GM19240 (cell line): ENCODE measurements at regions not wholly inside any gene's neighbourhood (a gene's known extent, or its start where the extent isn't known, plus 50 kb on each side); places are given as distances from the start of the nearest gene placed in this dataset.
"Not testable (repeated sequence)": the region's sequence is repeated elsewhere in the genome, so short reads cannot be mapped to it uniquely, and the experiment has no call there.

ENCODE experiments used
- DNase-seq: peaks from one replicate; pipeline ENCODE4 v3.0.0; 2011; ENCODE audit warnings: low spot score; ENCODE audit not compliant: insufficient read length

DNA sequence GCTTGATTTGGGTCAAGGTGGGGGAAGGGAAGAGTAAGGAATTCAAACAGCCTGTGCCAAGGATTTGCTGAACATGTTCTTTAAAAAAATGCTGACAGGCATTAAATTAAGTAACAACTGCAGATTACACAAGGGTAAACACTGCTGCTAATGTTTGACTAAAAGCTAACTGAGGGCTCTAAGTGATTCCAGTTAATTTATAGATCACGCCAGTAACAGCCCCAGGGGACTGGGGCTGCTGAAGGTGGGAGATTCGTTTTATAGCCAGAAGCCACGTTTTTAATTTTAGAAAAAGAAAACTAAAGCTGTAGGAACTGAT lies 321.7 kb downstream of the DLEU7 start:
- no peak for DNase-seq

DNA sequence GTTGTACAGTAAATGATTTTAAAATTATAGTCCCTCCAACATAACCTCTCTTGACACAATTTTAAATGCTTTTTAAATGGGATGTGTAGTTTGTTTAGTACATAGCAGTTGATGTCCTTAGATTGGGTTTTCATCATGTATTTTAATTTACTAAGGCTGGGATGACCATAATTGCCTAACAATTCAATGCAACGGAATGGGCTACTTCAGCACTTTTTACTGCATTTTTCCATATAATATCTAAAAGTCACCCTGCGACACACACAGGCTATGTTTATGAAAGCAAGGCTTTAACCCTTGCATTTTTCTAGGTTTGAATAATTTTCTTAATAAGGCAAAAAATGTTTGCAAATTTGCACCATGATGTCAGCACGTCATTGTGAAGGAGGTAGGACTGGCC lies 321.0 kb downstream of the DLEU7 start:
- no peak for DNase-seq

DNA sequence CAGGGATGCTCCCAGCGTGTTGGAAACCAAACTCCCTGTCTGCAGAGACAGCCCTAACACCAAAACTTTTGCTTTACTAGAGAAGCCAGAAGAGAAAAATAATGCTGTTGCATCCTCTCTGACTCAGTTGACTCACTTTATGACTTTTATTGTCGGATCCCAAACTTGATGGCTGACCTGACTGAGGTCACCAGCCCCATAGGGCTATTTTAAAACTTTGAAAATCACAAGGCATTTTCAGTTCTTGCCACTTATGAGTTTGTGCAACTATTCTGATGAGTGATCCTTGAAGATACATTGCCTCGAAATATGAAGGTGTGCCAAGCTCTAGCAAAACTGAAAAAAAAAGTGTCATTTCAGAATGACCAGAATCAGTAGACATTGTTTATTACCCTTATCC lies 320.2 kb downstream of the DLEU7 start:
- DNase-seq = no peak

DNA sequence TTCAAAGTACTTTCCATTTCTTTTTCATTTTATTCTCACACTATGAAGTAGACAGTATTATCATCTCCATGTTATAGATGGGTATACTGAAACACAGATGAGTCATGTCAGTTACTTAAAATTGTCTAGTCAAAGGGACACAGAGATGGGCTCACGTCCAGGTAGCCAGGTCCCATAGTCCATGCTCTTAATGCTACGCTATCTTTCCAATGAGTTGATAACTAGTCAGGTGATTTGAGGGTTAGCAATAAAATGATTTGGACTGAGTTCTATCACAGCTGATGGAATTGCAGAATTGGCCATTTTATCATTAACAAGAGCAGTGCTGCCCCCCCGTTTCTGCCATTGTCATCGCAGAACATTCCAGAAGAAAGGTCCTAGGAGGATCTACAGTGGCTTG lies 318.9 kb downstream of the DLEU7 start:
- DNase-seq = no peak

DNA sequence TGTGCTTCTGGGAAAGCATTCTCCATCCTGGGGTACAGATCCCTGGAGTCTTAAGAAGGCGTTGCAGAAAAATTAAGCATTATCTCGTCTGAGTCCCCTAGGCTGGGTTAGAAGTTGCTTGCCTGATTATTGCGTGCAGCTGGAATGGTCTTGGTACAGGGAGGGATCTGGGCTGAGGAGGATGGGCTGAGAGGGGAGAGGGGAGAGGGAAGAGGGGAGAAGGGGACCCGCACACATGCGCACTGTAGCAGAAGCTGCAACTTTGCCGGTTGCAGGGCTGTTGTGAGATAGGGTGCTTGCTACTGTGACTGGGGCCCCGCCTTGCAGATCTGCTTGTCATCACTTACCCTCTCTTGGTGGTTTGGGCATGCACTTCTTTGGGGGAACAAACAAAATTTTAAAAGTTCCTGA lies 316.8 kb downstream of the DLEU7 start:
- no peak for DNase-seq

DNA sequence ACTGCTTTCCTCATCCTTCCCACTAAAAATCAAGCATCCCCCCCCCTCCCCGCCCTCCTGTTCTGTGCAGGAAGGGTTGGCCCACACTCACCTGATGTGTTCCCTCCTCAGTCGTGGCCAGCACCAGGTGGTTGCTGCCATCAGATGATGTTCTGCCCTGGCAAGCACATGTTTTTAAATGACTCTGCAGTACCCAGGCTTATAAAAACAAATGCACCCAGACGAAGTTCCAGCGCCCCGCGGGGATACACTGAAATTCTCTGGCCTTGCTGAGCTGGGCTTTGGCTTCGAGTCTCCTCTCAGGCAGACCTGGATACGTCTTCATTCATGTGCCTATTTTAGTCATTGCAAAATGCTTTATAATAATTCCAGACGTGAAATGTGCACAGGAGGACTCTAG lies 316.3 kb downstream of the DLEU7 start:
- no peak for DNase-seq

DNA sequence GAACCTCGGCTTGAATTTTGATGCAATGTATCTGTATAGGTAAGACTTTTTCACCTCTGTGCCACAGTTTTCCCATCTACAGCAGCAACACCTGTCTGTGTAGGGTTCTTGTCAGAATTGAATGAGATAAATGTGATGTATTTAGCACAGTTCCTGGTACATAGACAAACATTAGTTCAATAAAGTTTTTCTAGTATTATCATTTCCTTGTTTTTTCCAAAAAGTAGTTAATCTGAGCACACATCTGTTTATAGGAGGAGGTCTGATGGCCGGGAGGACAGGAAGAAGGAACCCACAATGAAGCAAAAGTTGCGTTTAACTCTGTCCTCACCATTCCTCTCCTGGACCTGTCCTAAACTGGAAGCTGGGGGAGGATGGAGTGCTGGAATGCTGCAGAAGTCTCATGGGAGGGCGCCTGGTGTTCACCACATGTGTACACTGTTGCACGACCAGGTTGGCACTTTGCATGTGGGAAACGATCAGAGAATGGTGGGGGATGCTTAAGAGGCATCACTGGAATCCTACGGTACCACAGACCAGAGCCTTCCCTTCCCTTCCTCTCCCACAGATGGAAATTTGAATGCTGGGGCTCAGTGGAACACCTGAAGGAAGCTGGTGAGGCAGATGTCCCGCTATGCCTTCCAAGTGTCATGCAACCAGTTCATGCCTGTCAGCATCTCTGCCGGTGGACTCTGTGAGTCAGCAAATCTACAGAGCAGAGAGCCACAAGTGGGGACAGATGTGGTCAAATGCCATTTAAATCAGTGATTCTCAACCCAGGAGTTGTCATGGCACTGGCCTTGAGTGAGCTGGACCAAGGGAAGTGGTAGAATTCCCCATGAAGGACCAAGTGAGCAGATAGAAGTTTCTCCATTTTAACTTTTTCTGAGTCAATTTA lies 315.6 kb downstream of the DLEU7 start:
- DNase-seq = no peak

DNA sequence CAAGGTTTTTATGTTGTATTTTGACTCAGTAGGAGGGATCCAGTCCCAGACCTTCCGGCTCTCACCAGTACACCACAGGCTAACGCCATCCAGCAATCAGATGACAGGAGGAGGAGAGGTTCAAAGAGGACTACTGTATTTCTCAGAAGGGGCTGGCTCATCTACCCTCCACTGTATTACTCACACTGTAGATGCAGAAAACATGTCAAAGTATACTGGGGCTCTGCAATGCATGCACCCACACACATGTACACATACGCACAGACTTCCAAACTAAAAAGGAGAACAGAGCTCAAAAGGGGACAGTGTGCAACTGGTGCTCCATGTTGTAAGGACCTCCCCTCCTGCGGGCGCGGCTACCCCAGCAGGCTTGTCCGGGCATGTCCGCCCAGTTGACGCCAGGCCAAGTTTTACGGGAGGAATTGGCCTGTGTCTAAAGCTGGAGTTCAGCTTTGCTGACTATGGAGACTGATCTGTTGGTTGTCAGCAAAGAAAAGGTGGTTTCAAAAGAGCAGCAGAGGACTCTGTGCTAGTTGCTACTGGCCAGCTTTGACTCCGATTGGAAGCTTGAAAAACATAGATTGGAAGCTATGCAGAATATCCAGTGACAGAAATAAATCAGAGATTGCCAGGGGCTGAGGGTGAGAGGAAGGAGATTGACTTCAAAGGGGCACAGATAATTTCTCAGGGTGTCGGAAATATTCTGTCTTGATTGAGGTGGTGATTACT lies 314.2 kb downstream of the DLEU7 start:
- DNase-seq = no peak

DNA sequence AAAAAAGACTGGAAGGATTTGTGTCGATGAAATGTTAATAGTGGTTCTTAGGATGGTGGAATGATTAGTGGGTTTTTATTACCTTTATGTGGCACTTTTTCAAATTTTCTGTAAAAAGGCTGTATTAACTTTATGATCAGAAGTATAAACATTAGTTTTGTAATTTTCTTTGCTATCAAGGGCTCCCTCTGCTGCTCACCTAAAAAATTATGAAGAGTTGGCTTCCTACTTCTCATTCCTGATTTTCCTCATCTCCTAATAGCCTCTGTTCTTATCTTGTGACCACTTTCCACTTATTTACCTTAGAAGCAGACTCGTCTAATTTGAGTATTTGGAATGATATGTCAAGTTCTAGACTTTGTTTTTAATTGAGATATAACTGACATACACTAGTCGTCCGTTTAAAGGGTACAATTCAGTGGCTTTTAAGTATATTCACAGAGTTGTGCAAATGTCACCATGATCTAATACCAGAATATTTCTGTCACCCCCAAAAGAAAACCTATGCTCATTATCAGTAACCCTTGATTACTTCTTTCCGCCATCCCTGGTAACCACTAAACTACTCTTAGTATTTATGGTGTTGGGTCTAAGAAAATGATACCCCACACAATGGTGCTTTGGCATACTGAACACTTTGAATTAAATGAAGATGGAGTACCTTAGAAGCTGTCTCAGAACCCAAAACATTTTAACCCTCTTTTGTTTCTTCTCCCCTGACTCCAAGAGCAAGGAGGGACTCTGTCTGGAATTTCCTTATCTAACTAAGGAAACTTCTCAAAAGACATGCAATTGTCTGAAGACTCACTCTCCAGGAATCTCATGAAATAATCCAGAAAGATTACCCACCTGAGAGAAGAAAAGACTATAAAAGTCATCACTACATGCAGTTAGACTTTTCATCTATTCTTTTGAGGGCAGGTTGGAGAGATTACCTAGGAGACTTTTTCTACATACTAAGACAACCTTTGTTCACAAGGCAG lies 311.3 kb downstream of the DLEU7 start:
- no peak for DNase-seq

DNA sequence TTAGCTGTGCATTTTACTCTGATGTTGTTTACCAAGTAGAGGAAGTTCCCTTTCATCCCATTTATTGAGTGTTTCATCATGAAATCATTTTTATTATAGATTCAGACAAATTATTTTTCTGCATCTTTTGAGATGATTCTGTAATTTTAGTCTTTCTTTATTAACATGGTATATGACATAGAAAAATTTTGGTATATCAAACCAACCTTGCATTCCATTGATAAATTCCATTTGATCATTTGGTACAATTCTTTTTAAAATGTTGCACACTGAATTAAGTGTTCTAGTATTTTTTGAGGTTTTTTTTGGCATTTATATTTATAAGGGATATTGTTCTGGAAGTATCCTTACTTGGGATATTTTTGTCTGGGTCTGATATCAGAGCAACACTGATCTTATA lies 308.4 kb downstream of the DLEU7 start:
- no peak for DNase-seq

DNA sequence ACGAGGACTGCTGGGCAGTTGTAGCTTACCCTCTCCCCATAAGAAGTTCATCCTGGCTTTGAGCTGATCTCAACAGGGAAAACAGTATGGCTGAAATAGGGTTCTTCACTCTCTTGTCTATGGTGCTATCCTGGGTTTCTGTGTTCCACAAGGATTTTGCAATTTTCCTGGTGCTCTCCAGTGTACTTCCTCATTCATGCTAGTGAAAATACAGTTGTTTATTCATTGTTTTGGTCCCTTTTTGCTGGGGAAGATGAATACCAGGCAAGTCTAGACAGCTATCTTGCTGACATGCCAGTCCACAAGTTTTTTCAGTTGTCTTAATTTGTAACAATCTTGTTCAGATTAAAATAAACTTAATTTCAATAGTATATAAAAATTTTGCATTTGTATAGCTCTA lies 306.5 kb downstream of the DLEU7 start:
- no peak for DNase-seq

DNA sequence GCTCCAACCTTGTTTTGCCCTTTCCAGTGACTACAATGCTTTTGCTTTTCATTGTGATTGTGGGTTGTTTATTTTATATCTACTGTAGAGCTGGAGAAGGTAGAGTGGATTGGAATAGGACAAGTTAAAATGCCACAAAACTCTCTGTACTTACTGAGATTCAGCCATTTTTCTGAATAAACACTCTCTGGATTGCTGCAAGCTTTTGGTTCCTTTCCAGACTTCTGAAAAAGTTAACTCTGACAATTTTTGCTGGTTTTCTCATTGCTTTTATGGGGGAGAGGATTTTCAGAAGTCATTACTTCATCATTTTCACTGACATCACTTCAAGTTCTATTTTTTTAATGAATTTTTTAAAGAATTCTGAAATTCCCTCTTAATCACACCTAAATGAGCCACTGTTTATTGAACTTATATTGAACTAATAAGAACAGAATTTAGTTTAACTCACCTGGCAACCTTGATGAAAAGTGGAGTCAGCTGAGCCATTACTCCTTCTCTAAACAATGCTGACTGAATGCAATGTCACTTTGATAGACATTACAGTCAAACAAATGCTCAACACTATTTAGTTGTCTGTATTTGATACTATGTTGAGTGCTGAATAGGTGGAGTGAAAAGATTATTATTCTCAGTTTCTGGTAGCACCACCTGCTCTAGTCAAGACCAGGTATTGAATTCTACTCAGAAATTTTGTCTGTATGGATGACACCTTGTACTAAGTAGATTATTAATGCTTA lies 303.5 kb downstream of the DLEU7 start:
- DNase-seq = no peak

DNA sequence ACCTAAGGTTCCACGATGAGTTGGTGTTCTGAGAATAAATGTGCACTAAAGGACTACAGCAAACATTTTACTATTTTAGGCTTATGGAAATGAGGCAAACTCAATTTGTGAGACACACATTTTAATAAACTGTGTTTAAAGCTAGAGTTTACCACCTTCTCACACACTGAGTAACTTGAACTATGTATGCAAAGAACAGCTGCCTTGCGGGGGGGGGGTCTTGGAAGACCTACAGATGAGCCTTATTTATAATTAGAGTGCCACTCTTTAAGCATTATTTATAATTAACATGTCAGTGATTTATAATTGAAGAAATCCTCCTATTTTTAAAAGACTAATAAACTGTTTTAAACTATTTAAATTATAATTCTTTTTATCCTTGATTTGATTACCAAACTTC lies 300.4 kb downstream of the DLEU7 start:
- no peak for DNase-seq

DNA sequence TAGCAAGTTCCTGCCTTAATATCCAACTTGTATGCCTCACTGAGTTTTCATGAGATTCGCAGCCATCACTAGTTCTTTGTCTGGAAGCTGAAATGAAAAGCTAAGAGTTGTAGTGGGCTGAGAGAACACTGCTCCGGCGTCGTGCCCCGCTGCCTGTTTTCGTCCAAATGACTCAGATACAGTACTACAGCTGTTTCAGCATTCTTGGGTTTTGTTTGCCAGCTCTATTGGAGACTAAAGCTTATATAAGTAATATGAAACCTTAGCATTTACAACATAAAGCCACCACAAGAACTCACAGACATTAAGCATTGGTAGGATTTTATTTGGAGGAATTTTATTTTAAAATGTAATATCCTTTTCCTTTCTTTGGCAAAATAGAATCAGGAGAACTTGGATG lies 299.7 kb downstream of the DLEU7 start:
- no peak for DNase-seq

DNA sequence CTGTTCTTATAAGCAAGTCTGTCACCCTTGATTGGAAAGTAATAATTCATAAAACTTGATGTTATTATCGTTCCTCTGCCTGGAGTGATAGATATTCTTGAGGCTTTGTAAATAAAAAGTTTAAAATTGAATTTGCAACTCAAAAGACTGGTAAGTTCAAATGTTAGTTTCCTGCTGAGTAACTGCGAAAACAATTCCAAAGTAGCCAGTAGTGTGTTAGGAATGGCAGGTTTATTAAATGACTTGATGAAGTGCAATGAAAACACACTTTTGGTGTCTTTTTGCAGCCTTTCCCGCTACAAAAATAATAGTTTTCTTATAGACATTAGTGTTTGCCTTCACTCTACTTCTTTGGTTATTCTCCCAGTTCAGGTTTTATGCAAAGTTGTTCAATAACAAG lies 299.3 kb downstream of the DLEU7 start:
- no peak for DNase-seq

DNA sequence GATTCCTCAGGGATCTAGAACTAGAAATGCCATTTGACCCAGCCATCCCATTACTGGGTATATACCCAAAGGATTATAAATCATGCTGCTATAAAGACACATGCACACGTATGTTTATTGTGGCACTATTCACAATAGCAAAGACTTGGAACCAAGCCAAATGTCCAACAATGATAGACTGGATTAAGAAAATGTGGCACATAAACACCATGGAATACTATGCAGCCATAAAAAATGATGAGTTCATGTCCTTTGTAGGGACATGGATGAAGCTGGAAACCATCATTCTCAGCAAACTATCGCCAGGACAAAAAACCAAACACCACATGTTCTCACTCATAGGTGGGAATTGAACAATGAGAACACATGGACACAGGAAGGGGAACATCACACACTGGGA lies 296.3 kb downstream of the DLEU7 start:
- not testable (repeated sequence) for DNase-seq

DNA sequence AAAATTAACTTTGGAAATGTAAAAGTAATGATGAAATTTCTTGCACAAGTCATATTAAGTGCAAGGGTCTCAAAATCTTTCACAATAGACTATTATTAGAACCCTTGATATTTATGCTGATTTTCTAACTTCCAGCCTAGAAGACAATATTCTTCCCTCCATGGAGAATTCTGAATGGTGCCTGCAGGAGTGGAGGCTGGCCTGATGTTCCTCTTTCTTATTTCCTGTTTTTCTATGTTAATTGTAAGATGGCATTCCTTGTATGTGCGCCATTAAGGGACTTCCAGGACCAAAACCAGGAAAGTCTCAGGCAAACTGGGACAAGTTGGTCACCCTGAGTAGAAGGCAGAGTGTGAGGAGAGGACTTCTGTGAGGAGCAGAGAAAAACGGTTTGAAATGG lies 294.9 kb downstream of the DLEU7 start:
- DNase-seq = no peak

DNA sequence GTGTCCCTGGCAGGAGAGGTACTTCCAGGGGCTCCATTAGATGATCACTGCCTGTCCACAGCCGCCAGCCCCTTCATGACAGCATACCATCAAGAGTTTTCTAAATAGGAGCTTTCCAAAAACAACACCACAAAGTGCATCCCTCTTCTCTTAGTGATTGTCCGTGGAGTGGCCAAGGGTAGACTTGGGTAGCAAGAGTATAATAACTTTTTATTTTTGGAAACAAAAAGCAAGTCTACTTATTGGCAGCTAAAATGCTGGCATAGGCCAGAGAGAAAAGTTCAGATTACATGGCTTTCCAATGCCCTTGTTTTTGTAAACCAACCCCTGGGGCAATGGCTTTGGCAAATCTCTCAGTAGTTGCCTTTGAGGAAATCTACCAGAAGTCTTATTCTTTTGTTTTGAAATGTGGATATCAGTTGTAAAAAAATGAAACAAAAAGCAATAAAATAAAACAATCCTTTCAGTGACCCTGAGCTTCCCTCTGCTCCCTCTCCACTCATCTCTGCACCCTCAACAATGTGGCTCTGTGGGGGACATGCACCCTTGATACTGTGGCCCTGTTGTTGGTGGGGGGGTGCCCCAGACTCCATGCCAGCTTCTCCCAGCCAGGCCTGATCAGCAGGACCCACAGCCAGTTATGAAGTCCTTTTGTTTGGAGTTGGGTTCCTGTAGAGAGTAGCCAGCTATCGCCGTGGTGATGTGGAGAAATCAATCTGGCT lies 294.1 kb downstream of the DLEU7 start:
- DNase-seq = no peak

DNA sequence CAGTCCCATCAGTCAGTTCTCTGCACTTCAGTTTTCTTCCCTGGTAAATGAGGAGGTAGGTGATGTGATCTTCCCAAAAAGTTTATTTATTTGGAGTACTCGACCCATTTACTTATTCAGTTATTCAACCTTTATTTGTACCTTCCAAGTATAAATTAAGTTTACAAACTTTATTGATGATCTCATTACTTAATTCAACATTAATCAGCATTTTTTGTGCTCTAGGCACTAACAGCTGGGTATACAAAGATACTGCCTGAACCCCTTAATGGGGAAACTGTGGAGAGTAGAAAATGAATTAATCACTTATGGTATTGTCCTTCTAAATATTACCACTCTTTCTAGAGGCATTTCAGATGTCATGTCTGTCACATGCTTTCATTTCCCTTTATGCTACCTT lies 293.3 kb downstream of the DLEU7 start:
- no peak for DNase-seq

DNA sequence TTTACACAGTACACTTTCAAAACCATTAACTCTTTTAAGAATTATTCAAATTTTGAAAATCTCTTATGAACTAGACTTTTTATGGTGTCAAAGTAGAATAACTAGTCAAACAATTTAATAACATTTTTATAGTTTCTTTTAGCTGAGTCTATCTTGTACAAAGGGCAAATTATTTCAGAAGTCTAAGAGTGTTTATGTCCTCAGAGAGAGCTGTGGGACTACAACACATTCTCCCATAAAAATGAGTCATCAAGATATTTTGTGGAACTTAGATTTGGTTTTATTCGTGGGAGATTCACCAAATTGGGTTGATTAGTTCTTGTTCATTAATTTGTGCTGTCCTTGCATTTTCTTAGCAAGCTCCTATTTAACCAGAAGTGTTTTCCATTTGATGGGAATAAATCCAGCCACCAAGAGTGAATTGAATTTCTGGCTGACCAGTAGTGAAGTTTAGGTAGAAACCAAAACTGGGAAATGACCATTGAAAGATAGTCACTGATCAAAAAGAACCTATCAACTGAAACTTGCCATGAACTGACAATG lies 291.0 kb downstream of the DLEU7 start:
- DNase-seq = no peak
